Suprapubic skin (tissue), 3 donors: ENCODE measurements at regions not wholly inside any gene's neighbourhood (a gene's known extent, or its start where the extent isn't known, plus 50 kb on each side); places are given as distances from the start of the nearest gene placed in this dataset.

Source experiments
- CTCF ChIP-seq, 2 donors: fragments of 200-600 bp in 1 of 2; fragments of 450-650 bp in 1 of 2; sonication (generic) in 1 of 2; IDR thresholded peaks; one replicate each; pipeline ENCODE4 v1.5.1; 2016 to 2019; ENCODE audit warnings: antibody characterized with exemption in 2 of 2, mild to moderate bottlenecking in 1 of 2, moderate library complexity in 1 of 2
- POLR2A ChIP-seq, 2 donors: fragments of 450-650 bp; IDR thresholded peaks; one replicate each; pipeline ENCODE4 v1.6.1; 2017; ENCODE audit warnings: antibody characterized with exemption in 2 of 2, mild to moderate bottlenecking in 2 of 2, moderate library complexity in 2 of 2

- TF ChIP-seq POLR2A (IDR thresholded peaks at IDR 0.05) (no peak), CTCF (IDR thresholded peaks at IDR 0.05) (no peak)
Measured at GRCh38 chr3:162534431-162534830, 1037.8 kb downstream of the OTOL1 start.
